ENCODE measurements at regions not wholly inside any gene's neighbourhood (a gene's known extent, or its start where the extent isn't known, plus 50 kb on each side); places are given as distances from the start of the nearest gene placed in this dataset.

- Histone ChIP-seq H3K27me3 (no peaks in the 10 kb centered on the region), H3K9me3 (no peaks in the 10 kb centered on the region), H3K36me3 (no peaks in the 10 kb centered on the region), H3K4me3 (no peak overlapping the region), H3K27ac (no peak overlapping the region), H3K4me1 (no peaks in the 10 kb centered on the region)
- WGBS, 2 donors = 42 to 47% methylated on average over 3 of the region's 3 CpGs
- no peak for DNase-seq
- TF ChIP-seq CTCF (IDR thresholded peaks at IDR 0.05) (no peak), POLR2A (IDR thresholded peaks at IDR 0.05) (no peak)
- intact Hi-C loops (cut with DNase I) = no loop called here
Observed at GRCh38 chr4:123952530-123953274, 556.1 kb downstream of the SPRY1 start.

GRCh38 chr4:123953566-123953965 lies 557.0 kb downstream of the SPRY1 start:
- no peak for DNase-seq
- no peaks in the 10 kb centered on the region for H3K36me3 ChIP-seq
- intact Hi-C loops (cut with DNase I) = no loop called here
- H3K4me3 ChIP-seq = no peak overlapping the region
- TF ChIP-seq POLR2A (IDR thresholded peaks at IDR 0.05) (no peak), CTCF (IDR thresholded peaks at IDR 0.05) (no peak)
- no peaks in the 10 kb centered on the region for H3K27me3 ChIP-seq
- no peaks in the 10 kb centered on the region for H3K9me3 ChIP-seq
- no peaks in the 10 kb centered on the region for H3K4me1 ChIP-seq
- H3K27ac ChIP-seq = no peak overlapping the region
- 86 to 87% methylated on average over 3 of the region's 3 CpGs for WGBS, 2 donors

GRCh38 chr4:123954220-123954619 lies 557.6 kb downstream of the SPRY1 start:
- no peaks in the 10 kb centered on the region for H3K4me1 ChIP-seq
- no peak overlapping the region for H3K27ac ChIP-seq
- no peaks in the 10 kb centered on the region for H3K27me3 ChIP-seq
- H3K9me3 ChIP-seq = no peaks in the 10 kb centered on the region
- no peaks in the 10 kb centered on the region for H3K36me3 ChIP-seq
- WGBS, 2 donors = 80 to 92% methylated on average over 4 of the region's 4 CpGs
- TF ChIP-seq POLR2A (IDR thresholded peaks at IDR 0.05) = no peak
- TF ChIP-seq CTCF (IDR thresholded peaks at IDR 0.05) = no peak
- intact Hi-C loops (cut with DNase I) = no loop called here
- H3K4me3 ChIP-seq = no peak overlapping the region
- no peak for DNase-seq

GRCh38 chr4:123955167-123955800 lies 558.7 kb downstream of the SPRY1 start:
- no peak for TF ChIP-seq CTCF (IDR thresholded peaks at IDR 0.05)
- no peak for TF ChIP-seq POLR2A (IDR thresholded peaks at IDR 0.05)
- Histone ChIP-seq H3K4me3 (no peak overlapping the region), H3K27ac (no peak overlapping the region), H3K4me1 (no peaks in the 10 kb centered on the region), H3K27me3 (no peaks in the 10 kb centered on the region), H3K9me3 (no peaks in the 10 kb centered on the region), H3K36me3 (no peaks in the 10 kb centered on the region)
- 91 to 96% methylated on average over 3 of the region's 3 CpGs for WGBS, 2 donors
- DNase-seq = no peak
- intact Hi-C loops (cut with DNase I) = no loop called here

GRCh38 chr4:123956204-123956603 lies 559.6 kb downstream of the SPRY1 start:
- H3K27ac ChIP-seq = no peak overlapping the region
- H3K4me3 ChIP-seq = no peak overlapping the region
- DNase-seq = no peak
- no peaks in the 10 kb centered on the region for H3K27me3 ChIP-seq
- intact Hi-C loops (cut with DNase I) = no loop called here
- no peaks in the 10 kb centered on the region for H3K4me1 ChIP-seq
- 93% methylated on average over 5 to 7 of the region's 7 CpGs for WGBS, 2 donors
- TF ChIP-seq CTCF (IDR thresholded peaks at IDR 0.05) (no peak), POLR2A (IDR thresholded peaks at IDR 0.05) (no peak)
- H3K9me3 ChIP-seq = no peaks in the 10 kb centered on the region
- no peaks in the 10 kb centered on the region for H3K36me3 ChIP-seq

All from esophagus squamous epithelium (tissue), 5 donors.